ENCODE measurements at regions not wholly inside any gene's neighbourhood (a gene's known extent, or its start where the extent isn't known, plus 50 kb on each side); places are given as distances from the start of the nearest gene placed in this dataset.

DNA sequence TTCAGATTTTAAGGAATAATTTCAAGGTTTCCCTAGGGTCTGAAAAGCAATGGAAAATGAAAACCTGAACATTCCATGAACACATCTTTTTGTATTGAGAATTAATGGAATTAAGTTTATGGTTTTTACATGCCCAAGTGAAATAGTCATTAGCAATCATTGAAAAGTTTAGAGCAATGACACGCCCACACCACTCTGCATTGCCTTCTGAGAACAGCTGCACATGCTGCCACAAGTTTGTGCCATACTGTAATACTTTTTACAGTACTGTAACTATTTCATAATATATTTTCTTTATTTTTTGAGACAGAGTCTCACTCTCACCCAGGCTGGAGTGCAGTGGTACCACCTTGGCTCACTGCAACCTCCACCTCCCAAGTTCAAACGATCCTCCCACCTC, 345.2 kb upstream of the PMFBP1 start:
- Histone ChIP-seq H2AFZ (ENCODE audit: low read depth) (no peak overlapping the region), H3K4me1 (ENCODE audit: low read depth, poor library complexity, severe bottlenecking) (no peaks in the 10 kb centered on the region), H4K20me1 (ENCODE audit: insufficient read depth) (no peaks in the 10 kb centered on the region), H3K36me3 (ENCODE audit: insufficient read depth) (no peaks in the 10 kb centered on the region), H3K27ac (no peak overlapping the region), H3K27me3 (ENCODE audit: insufficient read depth, low read depth) (no peaks in the 10 kb centered on the region), H3K79me2 (ENCODE audit: insufficient read depth, low read depth) (no peaks in the 10 kb centered on the region), H3K4me2 (no peak overlapping the region), H3K9ac (no peak overlapping the region), H3K4me3 (IDR thresholded peaks at IDR 0.05; ENCODE audit: insufficient read depth, low read depth, low read length) (no peak overlapping the region)
- TF ChIP-seq, protein P1, sequence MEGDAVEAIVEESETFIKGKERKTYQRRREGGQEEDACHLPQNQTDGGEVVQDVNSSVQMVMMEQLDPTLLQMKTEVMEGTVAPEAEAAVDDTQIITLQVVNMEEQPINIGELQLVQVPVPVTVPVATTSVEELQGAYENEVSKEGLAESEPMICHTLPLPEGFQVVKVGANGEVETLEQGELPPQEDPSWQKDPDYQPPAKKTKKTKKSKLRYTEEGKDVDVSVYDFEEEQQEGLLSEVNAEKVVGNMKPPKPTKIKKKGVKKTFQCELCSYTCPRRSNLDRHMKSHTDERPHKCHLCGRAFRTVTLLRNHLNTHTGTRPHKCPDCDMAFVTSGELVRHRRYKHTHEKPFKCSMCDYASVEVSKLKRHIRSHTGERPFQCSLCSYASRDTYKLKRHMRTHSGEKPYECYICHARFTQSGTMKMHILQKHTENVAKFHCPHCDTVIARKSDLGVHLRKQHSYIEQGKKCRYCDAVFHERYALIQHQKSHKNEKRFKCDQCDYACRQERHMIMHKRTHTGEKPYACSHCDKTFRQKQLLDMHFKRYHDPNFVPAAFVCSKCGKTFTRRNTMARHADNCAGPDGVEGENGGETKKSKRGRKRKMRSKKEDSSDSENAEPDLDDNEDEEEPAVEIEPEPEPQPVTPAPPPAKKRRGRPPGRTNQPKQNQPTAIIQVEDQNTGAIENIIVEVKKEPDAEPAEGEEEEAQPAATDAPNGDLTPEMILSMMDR (conservative IDR thresholded peaks at IDR 0.05; ENCODE audit: low read depth, low read length), result no peak

DNA sequence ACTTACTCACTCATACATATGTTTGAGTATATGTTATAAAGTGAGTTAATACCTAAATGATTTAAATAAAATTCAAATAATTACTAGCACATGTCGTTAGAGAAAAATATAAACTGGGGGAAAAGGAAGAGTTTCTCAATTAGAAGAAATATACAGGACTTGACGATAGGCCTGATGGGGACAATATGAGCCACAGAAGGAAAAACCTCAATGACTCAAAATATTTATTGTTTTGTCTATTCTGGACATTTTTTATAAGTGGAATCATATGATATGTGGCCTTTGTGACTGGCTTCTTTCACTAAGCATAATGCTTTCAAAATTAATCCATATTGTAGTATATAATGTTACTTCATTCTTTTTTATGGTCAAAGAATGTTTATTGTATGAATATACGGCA, 339.2 kb upstream of the PMFBP1 start:
- TF ChIP-seq, protein P1 (conservative IDR thresholded peaks at IDR 0.05; ENCODE audit: low read depth, low read length), result no peak
- no peak overlapping the region for H3K4me3 ChIP-seq (IDR thresholded peaks at IDR 0.05; ENCODE audit: insufficient read depth, low read depth, low read length)
- no peak overlapping the region for H3K9ac ChIP-seq
- H3K36me3 ChIP-seq (ENCODE audit: insufficient read depth), result no peaks in the 10 kb centered on the region
- H3K4me2 ChIP-seq, result no peak overlapping the region
- no peaks in the 10 kb centered on the region for H3K4me1 ChIP-seq (ENCODE audit: low read depth, poor library complexity, severe bottlenecking)
- no peaks in the 10 kb centered on the region for H3K27me3 ChIP-seq (ENCODE audit: insufficient read depth, low read depth)
- no peaks in the 10 kb centered on the region for H3K79me2 ChIP-seq (ENCODE audit: insufficient read depth, low read depth)
- H4K20me1 ChIP-seq (ENCODE audit: insufficient read depth), result no peaks in the 10 kb centered on the region
- H2AFZ ChIP-seq (ENCODE audit: low read depth), result no peak overlapping the region
- no peak overlapping the region for H3K27ac ChIP-seq

DNA sequence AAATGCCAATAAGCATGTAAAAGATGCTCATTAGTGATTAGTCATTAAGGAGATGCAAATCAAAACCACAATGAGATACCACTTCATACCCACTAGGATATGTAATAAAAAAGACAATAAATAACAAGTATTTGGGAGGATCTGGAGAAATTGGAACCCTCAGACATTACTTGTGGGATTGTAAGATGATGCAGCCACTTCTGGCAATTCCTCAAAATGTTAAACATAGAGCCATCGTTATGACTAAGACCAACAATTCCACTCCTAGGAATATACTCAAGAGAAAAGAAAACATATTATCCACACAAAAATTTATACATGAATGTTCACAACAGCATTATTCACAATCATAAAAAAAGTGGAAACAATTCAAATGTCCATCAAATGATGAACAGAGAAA, 336.2 kb upstream of the PMFBP1 start:
- H2AFZ ChIP-seq (ENCODE audit: low read depth), result no peak overlapping the region
- H3K27me3 ChIP-seq (ENCODE audit: insufficient read depth, low read depth), result no peaks in the 10 kb centered on the region
- H3K4me3 ChIP-seq (IDR thresholded peaks at IDR 0.05; ENCODE audit: insufficient read depth, low read depth, low read length), result no peak overlapping the region
- H3K9ac ChIP-seq, result no peak overlapping the region
- H3K4me2 ChIP-seq, result no peak overlapping the region
- H3K79me2 ChIP-seq (ENCODE audit: insufficient read depth, low read depth), result no peaks in the 10 kb centered on the region
- no peak overlapping the region for H3K27ac ChIP-seq
- no peaks in the 10 kb centered on the region for H4K20me1 ChIP-seq (ENCODE audit: insufficient read depth)
- H3K36me3 ChIP-seq (ENCODE audit: insufficient read depth), result no peaks in the 10 kb centered on the region
- TF ChIP-seq, protein P1 (conservative IDR thresholded peaks at IDR 0.05; ENCODE audit: low read depth, low read length), result no peak
- no peaks in the 10 kb centered on the region for H3K4me1 ChIP-seq (ENCODE audit: low read depth, poor library complexity, severe bottlenecking)

DNA sequence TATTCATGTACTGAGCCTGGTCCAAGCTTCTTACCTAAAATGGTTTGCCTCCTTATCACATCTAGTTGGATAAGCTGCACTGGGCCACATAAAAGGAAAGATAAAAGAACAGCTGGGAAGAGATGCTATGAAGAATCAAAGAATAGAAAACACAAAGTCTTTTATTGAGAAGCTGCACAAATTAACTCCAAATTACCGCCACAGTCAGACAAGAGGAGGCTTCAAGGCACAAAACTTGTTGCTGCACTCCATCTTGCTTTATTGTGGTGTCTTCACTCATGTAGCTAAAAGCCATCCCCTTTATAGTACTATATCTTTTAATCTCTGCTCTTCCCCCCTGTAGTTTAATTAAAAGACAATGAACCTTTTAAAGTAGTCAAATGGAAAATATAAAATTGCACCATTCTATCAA, 330.6 kb upstream of the PMFBP1 start:
- Histone ChIP-seq H3K79me2 (ENCODE audit: insufficient read depth, low read depth) (no peaks in the 10 kb centered on the region), H3K27ac (no peak overlapping the region), H3K4me1 (ENCODE audit: low read depth, poor library complexity, severe bottlenecking) (peaks cover 14% of the 10 kb centered on the region), H3K9ac (no peak overlapping the region), H2AFZ (ENCODE audit: low read depth) (no peak overlapping the region), H3K27me3 (ENCODE audit: insufficient read depth, low read depth) (no peaks in the 10 kb centered on the region), H3K36me3 (ENCODE audit: insufficient read depth) (no peaks in the 10 kb centered on the region), H3K4me2 (no peak overlapping the region), H4K20me1 (ENCODE audit: insufficient read depth) (no peaks in the 10 kb centered on the region), H3K4me3 (IDR thresholded peaks at IDR 0.05; ENCODE audit: insufficient read depth, low read depth, low read length) (no peak overlapping the region)
- TF ChIP-seq, protein P1 (conservative IDR thresholded peaks at IDR 0.05; ENCODE audit: low read depth, low read length), result no peak
